Sigmoid colon (tissue), 6 donors: ENCODE measurements at regions not wholly inside any gene's neighbourhood (a gene's known extent, or its start where the extent isn't known, plus 50 kb on each side); places are given as distances from the start of the nearest gene placed in this dataset.

Source experiments
- DNase-seq: peaks from one replicate; pipeline ENCODE4 v3.0.0-alpha.2; 2019
- H3K27ac ChIP-seq, 4 donors: fragments of 200-600 bp; sonication (generic); one replicate each; pipeline ENCODE4 v1.5.1; 2016 to 2019; ENCODE audit warnings: mild to moderate bottlenecking in 1 of 4
- H3K27me3 ChIP-seq, 3 donors: fragments of 200-600 bp; sonication (generic); one replicate each; pipeline ENCODE4 v1.5.1; 2019; ENCODE audit warnings: mild to moderate bottlenecking in 1 of 3
- H3K36me3 ChIP-seq, 4 donors: fragments of 200-600 bp; sonication (generic); one replicate each; pipeline ENCODE4 v1.5.1; 2016 to 2019
- H3K4me1 ChIP-seq, 4 donors: fragments of 200-600 bp; sonication (generic); one replicate each; pipeline ENCODE4 v1.5.1; 2017 to 2019
- H3K4me3 ChIP-seq, 4 donors: fragments of 200-600 bp; sonication (generic); one replicate each; pipeline ENCODE4 v1.5.1; 2017 to 2019; ENCODE audit warnings: mild to moderate bottlenecking in 2 of 4, moderate library complexity in 1 of 4
- H3K9me3 ChIP-seq, 4 donors: fragments of 200-600 bp in 3 of 4; sonication (generic) in 3 of 4; one replicate each; pipeline versions ENCODE4 v1.5.1 to v1.6.1; 2013 to 2019
- EP300 ChIP-seq, 4 donors: sonication (generic); formaldehyde crosslinking; IDR thresholded peaks; one replicate each; pipeline ENCODE4 v1.6.1; 2017; ENCODE audit warnings: antibody characterized with exemption in 4 of 4
- POLR2A ChIP-seq, 2 donors: fragments of 450-650 bp; IDR thresholded peaks; one replicate each; pipeline ENCODE4 v1.6.1; 2016; ENCODE audit warnings: antibody characterized with exemption in 2 of 2, mild to moderate bottlenecking in 2 of 2, moderate library complexity in 2 of 2
- POLR2AphosphoS5 ChIP-seq, 4 donors: sonication (generic); formaldehyde crosslinking; IDR thresholded peaks; one replicate each; pipeline ENCODE4 v1.6.1; 2017; ENCODE audit warnings: antibody characterized with exemption in 4 of 4
- WGBS, 2 donors: extraction: QIAGEN DNeasy Blood & Tissue Kit; methylation state at CpG; one replicate each; pipeline ENCODE4 v1.1.7; 2013; 5-methylcytosine and 5-hydroxymethylcytosine counted together
- intact Hi-C: fragments of 100-400 bp; cut with DNase I; formaldehyde crosslinking; loops from one replicate; pipeline ENCODE4 v1.15.1; 2023
- TF ChIP-seq, protein P1 (sequence below), 4 experiments: fragments of 450-650 bp in 3 of 4; fragments of 200-600 bp in 1 of 4; IDR thresholded peaks; one replicate each; pipeline ENCODE4 v1.5.1; 2016 to 2019; ENCODE audit warnings: antibody characterized with exemption in 4 of 4, mild to moderate bottlenecking in 3 of 4, moderate library complexity in 2 of 4
- donor health status: healthy with polysubstance abuse.
- donor health status: healthy.

DNA sequence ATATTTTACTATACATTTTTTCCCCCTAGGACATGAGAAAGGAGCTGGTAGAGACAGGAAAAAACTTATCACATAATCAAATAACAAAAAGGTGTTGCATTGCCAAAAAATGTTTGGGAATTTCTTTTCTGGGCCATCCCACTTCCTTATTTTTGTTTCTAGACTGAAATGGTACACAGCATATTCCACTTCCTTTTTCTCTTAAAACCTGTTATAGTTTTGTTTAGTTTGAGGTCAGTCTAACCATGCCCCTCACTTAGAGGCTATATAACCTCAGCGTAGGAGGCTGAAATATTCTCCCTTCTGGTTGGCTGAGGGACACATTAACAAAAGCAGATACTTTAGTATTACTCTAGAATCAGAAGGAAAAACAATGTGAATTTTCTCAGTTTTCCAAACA is 323.9 kb downstream of the GJA1 start:
- WGBS, 2 donors = 43 to 57% methylated on average over 1 of the region's 1 CpG
- no peak overlapping the region for H3K27ac ChIP-seq
- no peak overlapping the region for H3K4me3 ChIP-seq
- H3K9me3 ChIP-seq = no peaks in the 10 kb centered on the region
- intact Hi-C loops = no loop called here
- H3K4me1 ChIP-seq = no peaks in the 10 kb centered on the region
- no peak for DNase-seq
- no peaks in the 10 kb centered on the region for H3K36me3 ChIP-seq
- TF ChIP-seq EP300 (IDR thresholded peaks at IDR 0.05) (no peak), POLR2AphosphoS5 (IDR thresholded peaks at IDR 0.05) (no peak), POLR2A (IDR thresholded peaks at IDR 0.05) (no peak)
- TF ChIP-seq, protein P1, sequence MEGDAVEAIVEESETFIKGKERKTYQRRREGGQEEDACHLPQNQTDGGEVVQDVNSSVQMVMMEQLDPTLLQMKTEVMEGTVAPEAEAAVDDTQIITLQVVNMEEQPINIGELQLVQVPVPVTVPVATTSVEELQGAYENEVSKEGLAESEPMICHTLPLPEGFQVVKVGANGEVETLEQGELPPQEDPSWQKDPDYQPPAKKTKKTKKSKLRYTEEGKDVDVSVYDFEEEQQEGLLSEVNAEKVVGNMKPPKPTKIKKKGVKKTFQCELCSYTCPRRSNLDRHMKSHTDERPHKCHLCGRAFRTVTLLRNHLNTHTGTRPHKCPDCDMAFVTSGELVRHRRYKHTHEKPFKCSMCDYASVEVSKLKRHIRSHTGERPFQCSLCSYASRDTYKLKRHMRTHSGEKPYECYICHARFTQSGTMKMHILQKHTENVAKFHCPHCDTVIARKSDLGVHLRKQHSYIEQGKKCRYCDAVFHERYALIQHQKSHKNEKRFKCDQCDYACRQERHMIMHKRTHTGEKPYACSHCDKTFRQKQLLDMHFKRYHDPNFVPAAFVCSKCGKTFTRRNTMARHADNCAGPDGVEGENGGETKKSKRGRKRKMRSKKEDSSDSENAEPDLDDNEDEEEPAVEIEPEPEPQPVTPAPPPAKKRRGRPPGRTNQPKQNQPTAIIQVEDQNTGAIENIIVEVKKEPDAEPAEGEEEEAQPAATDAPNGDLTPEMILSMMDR (IDR thresholded peaks at IDR 0.05) = no peak
- H3K27me3 ChIP-seq = no peaks in the 10 kb centered on the region

DNA sequence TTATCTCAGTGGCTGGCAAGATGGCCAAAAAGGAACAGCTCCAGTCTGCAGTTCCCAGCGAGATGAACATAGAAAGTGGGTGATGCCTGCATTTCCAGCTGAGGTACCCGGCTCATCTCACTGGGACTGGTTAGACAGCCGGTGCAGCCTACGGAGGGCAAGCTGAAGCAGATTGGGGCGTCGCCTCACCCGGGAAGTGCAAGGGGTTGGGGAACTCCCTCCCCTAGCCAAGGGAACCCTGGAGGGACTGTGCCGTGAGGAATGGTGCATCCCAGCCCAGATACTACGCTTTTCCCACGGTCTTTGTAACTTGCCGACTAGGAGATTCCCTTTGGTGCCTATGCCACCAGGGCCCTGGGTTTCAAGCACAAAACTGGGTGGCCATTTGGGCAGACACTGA is 324.7 kb downstream of the GJA1 start:
- intact Hi-C loops = no loop called here
- no peak for TF ChIP-seq POLR2AphosphoS5 (IDR thresholded peaks at IDR 0.05)
- TF ChIP-seq EP300 (IDR thresholded peaks at IDR 0.05) = no peak
- TF ChIP-seq, protein P1 (IDR thresholded peaks at IDR 0.05) = no peak
- no peak for TF ChIP-seq POLR2A (IDR thresholded peaks at IDR 0.05)
- H3K4me3 ChIP-seq = no peak overlapping the region
- no peaks in the 10 kb centered on the region for H3K36me3 ChIP-seq
- H3K9me3 ChIP-seq = no peaks in the 10 kb centered on the region
- DNase-seq = no peak
- no peaks in the 10 kb centered on the region for H3K27me3 ChIP-seq
- WGBS, 2 donors = 81 to 91% methylated on average over 11 of the region's 11 CpGs
- H3K27ac ChIP-seq = no peak overlapping the region
- no peaks in the 10 kb centered on the region for H3K4me1 ChIP-seq

DNA sequence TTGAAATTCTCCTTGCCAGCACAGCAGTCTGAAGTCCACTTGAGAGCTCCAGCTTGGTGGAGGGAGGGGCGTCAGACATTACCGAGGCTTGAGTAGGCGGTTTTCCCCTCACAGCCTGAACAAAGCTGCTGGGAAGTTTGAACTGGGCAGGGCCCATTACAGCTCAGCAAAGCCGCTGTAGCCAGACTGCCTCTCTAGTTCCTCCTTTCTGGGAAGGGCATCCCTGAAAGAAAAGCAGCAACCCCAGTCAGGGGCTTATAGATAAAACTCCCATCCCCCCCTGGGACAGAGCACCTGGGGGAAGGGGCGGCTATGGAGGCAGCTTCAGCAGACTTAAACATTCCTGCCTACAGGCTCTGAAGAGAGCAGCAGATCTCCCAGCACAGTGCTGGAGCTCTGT is 325.3 kb downstream of the GJA1 start:
- 59 to 70% methylated on average over 5 of the region's 5 CpGs for WGBS, 2 donors

DNA sequence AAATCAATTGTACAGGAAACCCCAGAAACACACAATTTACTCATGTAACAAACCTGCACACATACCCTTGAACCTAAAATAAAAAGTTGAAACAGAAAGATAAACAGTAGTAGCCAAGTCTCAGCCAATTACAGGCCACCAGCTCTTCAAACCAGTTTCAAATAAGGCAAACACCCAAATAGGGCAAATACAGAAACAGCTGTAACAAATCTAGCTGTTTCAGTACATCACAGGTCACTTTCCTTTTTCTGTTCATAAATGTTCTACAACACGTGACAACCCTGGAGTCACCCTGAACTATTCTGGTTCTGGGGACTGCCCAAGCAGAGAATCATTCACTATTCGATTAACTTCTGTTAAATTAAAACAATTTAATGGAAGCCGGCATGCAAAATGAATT is 329.0 kb downstream of the GJA1 start:
- no peak for DNase-seq
- H3K36me3 ChIP-seq = no peaks in the 10 kb centered on the region
- WGBS, 2 donors = 75 to 83% methylated on average over 3 of the region's 3 CpGs
- no peaks in the 10 kb centered on the region for H3K9me3 ChIP-seq
- peaks cover 0 to 4% (median 0%) of the 10 kb centered on the region in 4 donors for H3K4me1 ChIP-seq
- no peak overlapping the region for H3K27ac ChIP-seq
- intact Hi-C loops = no loop called here
- TF ChIP-seq, protein P1 (IDR thresholded peaks at IDR 0.05) = no peak
- TF ChIP-seq EP300 (IDR thresholded peaks at IDR 0.05) (no peak), POLR2AphosphoS5 (IDR thresholded peaks at IDR 0.05) (no peak), POLR2A (IDR thresholded peaks at IDR 0.05) (no peak)
- no peak overlapping the region for H3K4me3 ChIP-seq
- H3K27me3 ChIP-seq = no peaks in the 10 kb centered on the region

More for the DNA sequence above, 325.3 kb downstream of the GJA1 start:
- H3K9me3 ChIP-seq = no peaks in the 10 kb centered on the region
- no peaks in the 10 kb centered on the region for H3K36me3 ChIP-seq
- DNase-seq = no peak
- no peaks in the 10 kb centered on the region for H3K27me3 ChIP-seq
- intact Hi-C loops = no loop called here
- no peaks in the 10 kb centered on the region for H3K4me1 ChIP-seq
- TF ChIP-seq EP300 (IDR thresholded peaks at IDR 0.05) = no peak
- H3K27ac ChIP-seq = no peak overlapping the region
- H3K4me3 ChIP-seq = no peak overlapping the region

DNA sequence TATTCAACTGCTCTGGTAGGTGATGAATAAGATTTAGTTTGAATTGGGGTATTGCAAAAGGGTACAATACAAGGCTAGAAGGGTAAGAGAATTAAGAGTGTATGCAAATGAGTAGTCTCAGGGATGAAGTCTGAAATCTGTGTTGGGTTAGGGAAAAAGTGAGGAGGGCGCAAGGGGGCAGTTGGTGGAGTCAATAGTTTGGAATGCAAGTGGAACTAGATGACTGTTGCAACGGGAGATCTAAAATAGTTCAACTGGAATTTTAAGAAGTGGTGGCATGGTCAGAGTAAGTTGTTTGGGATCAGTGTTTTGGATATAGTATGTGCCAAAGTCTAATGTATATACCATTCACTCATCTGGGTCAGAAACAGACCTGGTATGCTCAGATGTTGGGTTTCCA is 329.6 kb downstream of the GJA1 start:
- H3K9me3 ChIP-seq = no peaks in the 10 kb centered on the region
- no peak overlapping the region for H3K27ac ChIP-seq
- H3K4me1 ChIP-seq = peaks cover 0 to 4% (median 0%) of the 10 kb centered on the region in 4 donors
- H3K4me3 ChIP-seq = no peak overlapping the region
- intact Hi-C loops = no loop called here
- H3K27me3 ChIP-seq = no peaks in the 10 kb centered on the region
- 83 to 94% methylated on average over 2 of the region's 2 CpGs for WGBS, 2 donors
- TF ChIP-seq EP300 (IDR thresholded peaks at IDR 0.05) (no peak), POLR2A (IDR thresholded peaks at IDR 0.05) (no peak), POLR2AphosphoS5 (IDR thresholded peaks at IDR 0.05) (no peak)
- DNase-seq = no peak
- H3K36me3 ChIP-seq = no peaks in the 10 kb centered on the region

DNA sequence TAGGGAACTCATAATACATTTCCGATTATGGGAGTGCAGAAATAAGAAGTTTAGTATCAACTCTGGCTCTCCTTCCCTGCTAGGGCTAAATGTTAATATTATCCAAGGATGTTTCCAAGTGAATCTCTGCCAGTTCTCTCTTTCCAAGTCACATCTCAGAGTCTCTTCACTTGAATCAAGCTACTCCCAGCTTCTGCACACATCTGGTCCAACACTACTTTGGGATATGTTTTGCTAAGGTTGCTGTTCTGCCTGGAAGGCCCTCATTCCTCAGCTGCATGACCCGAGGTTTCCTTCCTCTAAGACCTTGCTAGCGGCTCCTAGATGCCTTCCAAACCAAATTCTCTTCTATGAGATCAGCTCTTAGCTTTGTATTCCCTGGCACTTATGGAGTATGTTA is 331.8 kb downstream of the GJA1 start:
- no peaks in the 10 kb centered on the region for H3K9me3 ChIP-seq
- no peak for TF ChIP-seq EP300 (IDR thresholded peaks at IDR 0.05)
- TF ChIP-seq POLR2AphosphoS5 (IDR thresholded peaks at IDR 0.05) = no peak
- TF ChIP-seq POLR2A (IDR thresholded peaks at IDR 0.05) = no peak
- TF ChIP-seq, protein P1 (IDR thresholded peaks at IDR 0.05) = no peak
- DNase-seq = no peak
- no peaks in the 10 kb centered on the region for H3K36me3 ChIP-seq
- intact Hi-C loops = no loop called here
- WGBS, 2 donors = 63 to 64% methylated on average over 3 of the region's 3 CpGs
- H3K27ac ChIP-seq = no peak overlapping the region
- H3K27me3 ChIP-seq = no peaks in the 10 kb centered on the region
- peaks cover 0 to 4% (median 0%) of the 10 kb centered on the region in 4 donors for H3K4me1 ChIP-seq
- H3K4me3 ChIP-seq = no peak overlapping the region
